HUDEP-2 (cell line): ENCODE measurements at regions not wholly inside any gene's neighbourhood (a gene's known extent, or its start where the extent isn't known, plus 50 kb on each side); places are given as distances from the start of the nearest gene placed in this dataset.
"Not testable (repeated sequence)": the region's sequence is repeated elsewhere in the genome, so short reads cannot be mapped to it uniquely, and the experiment has no call there.

Experiments
- DNase-seq, 76 experiments: peaks; one replicate each; lab custom pipeline; 2025; ENCODE audit not compliant: unreplicated experiment in 76 of 76; lab: John Stamatoyannopoulos, UW

- no peak for DNase-seq
Measured at GRCh38 chr5:154626876-154627557, 128.2 kb upstream of the LARP1 start.

- DNase-seq, result no peak
Measured at GRCh38 chr5:154625031-154625430, 130.1 kb upstream of the LARP1 start.

DNA sequence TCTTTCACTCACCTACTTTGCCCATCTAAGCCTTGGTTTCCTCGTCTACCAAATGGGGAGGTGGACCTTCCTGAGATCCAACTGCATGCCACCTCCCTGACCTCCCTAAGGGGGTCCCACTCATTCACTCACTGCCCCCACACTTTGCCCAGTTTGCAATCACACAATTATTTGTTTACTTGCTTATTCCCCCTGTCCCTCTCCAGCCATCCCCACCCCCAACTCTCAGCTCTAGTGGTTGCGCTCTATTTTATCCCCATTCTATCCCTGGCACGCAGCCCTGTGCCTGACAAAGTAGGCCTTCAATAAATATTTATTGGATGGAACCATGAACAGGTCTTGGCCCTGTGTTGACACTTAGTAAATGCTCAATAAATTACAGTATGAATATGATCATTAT, 130.8 kb upstream of the LARP1 start:
- DNase-seq, result no peak

- DNase-seq, result no peak
Measured at GRCh38 chr5:154620411-154620810, 134.8 kb upstream of the LARP1 start.

- DNase-seq, result no peak
Measured at GRCh38 chr5:154618696-154619095, 136.5 kb upstream of the LARP1 start.

- DNase-seq, result no peak
Measured at GRCh38 chr5:154614595-154614994, 136.6 kb upstream of the HAND1 start.

DNA sequence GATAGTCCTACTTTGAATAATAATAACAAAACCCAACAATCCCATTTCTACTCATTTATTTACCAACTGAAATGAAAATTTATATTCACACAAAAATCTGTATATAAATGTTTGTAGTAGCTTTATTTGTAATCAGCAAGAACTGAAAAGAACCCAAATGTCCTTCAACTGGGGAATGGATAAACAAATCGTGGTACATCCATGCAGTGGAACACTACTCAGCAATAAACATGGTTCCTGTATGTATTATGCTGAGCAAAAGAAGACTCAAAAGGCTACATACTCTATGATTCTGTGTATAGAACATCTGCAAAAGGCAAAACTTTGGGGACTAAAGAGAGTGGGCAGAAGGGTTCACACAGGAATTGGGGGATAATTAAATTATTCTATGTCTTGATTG, 136.1 kb upstream of the HAND1 start:
- DNase-seq, result no peak

DNA sequence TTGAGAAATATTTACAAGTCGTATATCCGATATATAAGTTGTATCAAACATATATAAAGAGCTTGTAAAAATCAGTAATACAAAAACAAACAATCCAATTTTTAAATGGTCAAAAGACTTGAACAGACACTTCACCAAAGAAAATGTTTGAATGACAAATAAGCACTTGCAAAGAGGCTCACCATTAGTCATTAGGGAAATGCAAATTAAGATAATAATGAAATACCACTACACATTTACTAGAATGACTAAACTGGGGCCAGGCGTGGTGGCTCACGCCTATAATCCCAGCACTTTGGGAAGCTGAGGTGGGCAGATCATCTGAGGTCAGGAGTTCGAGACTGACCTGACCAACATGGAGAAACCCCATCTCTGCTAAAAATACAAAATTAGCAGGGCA, 134.6 kb upstream of the HAND1 start:
- DNase-seq, result no peak

DNA sequence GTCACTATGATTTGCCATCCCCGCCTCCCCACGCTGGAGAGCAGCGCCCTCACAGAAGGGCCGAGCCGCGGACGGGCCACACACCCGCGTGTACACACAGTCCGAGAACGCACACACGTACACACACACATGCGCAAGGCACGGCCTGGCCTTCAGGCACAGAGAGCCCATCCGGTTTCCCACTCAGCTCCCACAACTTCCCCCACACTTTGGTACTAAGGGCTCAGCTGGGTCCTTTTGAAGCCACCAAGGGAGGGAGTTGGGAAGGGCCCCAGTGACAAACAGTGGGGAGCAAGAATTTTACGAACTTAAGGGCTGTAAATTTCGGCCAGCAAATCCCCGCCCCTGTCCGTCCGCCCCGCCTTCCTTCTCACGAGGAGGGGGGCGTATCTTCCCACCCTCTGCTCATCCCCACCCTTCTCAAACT, 133.3 kb upstream of the HAND1 start:
- DNase-seq, result peak in 1 of 76 experiments; percentile 2

- peak in 71 of 76 experiments; percentile 3 to 84 (median 52) for DNase-seq
Measured at GRCh38 chr5:154610321-154611154, 132.5 kb upstream of the HAND1 start.

- DNase-seq, result no peak
Measured at GRCh38 chr5:154609251-154609650, 131.2 kb upstream of the HAND1 start.

GRCh38 chr5:154608531-154609011, 130.5 kb upstream of the HAND1 start:
- DNase-seq, result no peak

- DNase-seq, result no peak
Measured at GRCh38 chr5:154607746-154608145, 129.7 kb upstream of the HAND1 start.

GRCh38 chr5:154606246-154606645, 128.2 kb upstream of the HAND1 start:
- no peak for DNase-seq

- DNase-seq, result peak in 2 of 76 experiments; percentile 4 to 19
Measured at GRCh38 chr5:154603953-154604679, 126.1 kb upstream of the HAND1 start.

DNA sequence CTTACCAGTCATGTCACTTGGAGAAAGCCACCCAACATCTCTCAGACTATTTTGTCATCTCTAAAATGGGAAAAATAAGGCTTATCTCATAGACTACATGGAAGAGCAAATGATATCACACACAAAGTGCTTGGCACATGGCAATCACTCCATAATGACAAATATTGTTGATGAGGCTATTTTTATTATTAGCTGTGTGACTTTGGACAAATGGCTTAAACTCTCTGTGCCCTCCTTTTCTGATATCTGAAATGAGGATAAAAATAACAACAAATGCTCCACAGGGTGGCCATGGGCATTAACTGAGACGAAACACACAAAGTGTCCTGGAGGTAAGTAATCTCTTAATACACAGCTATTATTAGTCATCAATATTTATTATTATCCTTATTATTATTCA, 125.5 kb upstream of the HAND1 start:
- DNase-seq, result no peak

DNA sequence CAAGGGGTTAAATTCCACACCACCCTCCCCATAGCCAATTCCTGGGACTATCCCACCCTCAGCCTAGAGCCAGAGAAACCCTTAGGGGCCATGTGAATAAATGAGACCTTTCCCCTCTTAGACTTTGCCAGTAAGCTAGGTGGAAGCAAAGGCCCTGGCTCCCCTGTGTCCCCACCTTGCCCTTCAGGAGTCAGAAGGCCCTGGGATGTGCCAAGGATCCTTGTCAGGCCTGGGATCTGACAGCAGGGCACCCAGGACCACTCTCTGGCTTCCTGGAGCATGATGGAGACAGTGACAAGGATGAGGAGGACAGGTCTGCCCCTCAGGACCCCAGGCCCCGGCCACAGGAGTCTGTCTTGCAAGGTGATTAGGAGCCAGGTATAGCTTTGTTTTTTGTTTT, 125.0 kb upstream of the HAND1 start:
- no peak for DNase-seq

DNA sequence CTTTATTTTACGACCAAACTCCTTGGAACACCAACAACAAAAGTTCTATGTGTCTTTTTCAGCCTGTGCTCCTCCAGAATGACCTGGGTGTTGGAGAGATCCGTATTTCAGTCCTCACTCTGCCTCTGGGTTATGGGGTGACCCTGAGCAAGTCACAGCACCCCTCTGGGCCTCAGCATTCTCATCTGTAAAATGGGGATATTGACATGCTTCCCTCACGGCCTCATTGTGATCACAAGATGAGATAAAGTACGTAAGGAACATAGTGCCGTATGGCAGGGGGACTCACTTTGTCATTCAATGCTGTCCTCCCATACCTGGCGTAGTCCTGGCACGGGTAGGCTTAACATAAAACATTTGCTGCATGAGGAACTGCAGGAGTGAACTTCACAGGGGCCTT, 123.0 kb upstream of the HAND1 start:
- DNase-seq, result no peak

DNA sequence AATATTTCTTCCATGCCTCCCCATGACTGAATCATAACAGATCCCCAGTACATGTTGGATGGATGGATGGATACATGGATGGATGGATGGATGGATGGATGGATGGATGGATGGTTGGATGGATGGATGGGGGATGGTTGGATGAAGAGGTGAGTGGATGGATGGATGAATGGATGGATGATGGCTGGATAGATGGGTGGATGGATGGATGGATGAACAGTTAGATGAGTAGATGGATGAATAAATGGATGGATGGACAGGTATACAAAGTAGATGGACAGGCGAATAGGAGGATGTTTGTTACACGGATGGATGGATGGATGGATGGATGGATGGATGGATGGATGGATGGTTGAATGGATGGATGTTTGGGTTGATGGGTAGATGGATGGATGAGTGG, 120.0 kb upstream of the HAND1 start:
- DNase-seq, result no peak

- not testable (repeated sequence) for DNase-seq
Measured at GRCh38 chr5:154596844-154597243, 118.8 kb upstream of the HAND1 start.

DNA sequence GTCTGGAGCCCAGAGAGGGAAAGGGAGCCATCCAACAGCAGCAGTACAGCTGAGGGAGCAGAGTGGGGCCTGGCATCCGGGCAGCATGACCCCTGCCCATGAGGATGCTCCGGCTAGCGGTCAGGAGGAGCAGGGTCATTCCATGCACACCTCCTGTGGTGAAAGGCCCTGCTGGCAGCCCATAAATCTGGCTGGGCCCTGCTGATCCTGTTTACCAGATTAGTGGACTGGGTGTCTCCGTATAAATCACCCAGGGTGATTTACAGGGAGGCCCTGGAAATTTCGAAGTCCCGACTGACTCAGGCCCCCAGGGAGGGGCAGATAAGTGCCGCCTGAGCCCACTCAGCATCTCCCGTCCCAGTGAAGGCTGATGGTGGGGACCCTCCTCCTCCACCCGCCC, 117.6 kb upstream of the HAND1 start:
- DNase-seq, result no peak
